ENCODE measurements at regions not wholly inside any gene's neighbourhood (a gene's known extent, or its start where the extent isn't known, plus 50 kb on each side); places are given as distances from the start of the nearest gene placed in this dataset.

GRCh38 chr4:186918466-186918865 is 194.8 kb upstream of the FAT1 start:
- TF ChIP-seq GATA2 (IDR thresholded peaks at IDR 0.05; ENCODE audit: low read depth, low read length) (no peak), GATA3 (IDR thresholded peaks at IDR 0.05; ENCODE audit: low read depth, low read length) (no peak)
